CD14-positive monocyte (primary cell): ENCODE measurements at regions not wholly inside any gene's neighbourhood (a gene's known extent, or its start where the extent isn't known, plus 50 kb on each side); places are given as distances from the start of the nearest gene placed in this dataset.

ENCODE experiments used
- DNase-seq, 3 donors: peaks; one replicate each; pipeline ENCODE4 v3.0.0-alpha.2; 2011 to 2022
- H2AFZ ChIP-seq: 2 replicates; pipeline ENCODE4 v1.6.0; 2012; ENCODE audit warnings: mild to moderate bottlenecking, low read depth, low read length, inconsistent platforms; ENCODE audit not compliant: insufficient read depth, poor library complexity, severe bottlenecking
- H3K27ac ChIP-seq, 2 donors: 1 replicate in 1 of 2; 2 replicates in 1 of 2; pipeline ENCODE4 v1.5.1; 2012 to 2013; ENCODE audit warnings: low read length in 2 of 2, control low read depth in 1 of 2, inconsistent platforms in 1 of 2, low read depth in 1 of 2, mild to moderate bottlenecking in 1 of 2
- H3K27me3 ChIP-seq, 2 donors: one replicate each; pipeline versions ENCODE4 v1.6.0 to v1.6.1; 2011 to 2013; ENCODE audit warnings: low read length in 2 of 2; ENCODE audit not compliant: control insufficient read depth in 2 of 2, insufficient read depth in 2 of 2
- H3K36me3 ChIP-seq, 2 donors: replicated peaks in 1 of 2; 1 replicate in 1 of 2; 2 replicates in 1 of 2; pipeline versions ENCODE4 v1.5.1 to v1.6.1; 2012 to 2013; ENCODE audit warnings: low read length in 2 of 2, control low read depth in 1 of 2, inconsistent platforms in 1 of 2, mild to moderate bottlenecking in 1 of 2; ENCODE audit not compliant: insufficient read depth in 2 of 2, control insufficient read depth in 1 of 2
- H3K4me1 ChIP-seq, 2 donors: 1 replicate in 1 of 2; 2 replicates in 1 of 2; pipeline versions ENCODE4 v1.5.1 to v1.6.1; 2012 to 2013; ENCODE audit warnings: low read length in 2 of 2, control low read depth in 1 of 2, inconsistent platforms in 1 of 2, mild to moderate bottlenecking in 1 of 2, moderate library complexity in 1 of 2; ENCODE audit not compliant: insufficient read depth in 2 of 2, control insufficient read depth in 1 of 2
- H3K4me2 ChIP-seq: replicated peaks from 2 replicates; pipeline ENCODE3; 2012; ENCODE audit warnings: low read length, moderate library complexity, mild to moderate bottlenecking; ENCODE audit not compliant: poor library complexity, severe bottlenecking; ENCODE audit errors: extremely low read depth
- H3K4me3 ChIP-seq, 3 experiments: fragments of 200-600 bp in 1 of 3; sonication (generic) in 1 of 3; replicated peaks in 1 of 3; 1 replicate in 2 of 3; 2 replicates in 1 of 3; pipeline ENCODE4 v1.5.1; 2011 to 2013; ENCODE audit warnings: low read length in 3 of 3, mild to moderate bottlenecking in 3 of 3, control low read depth in 2 of 3, low read depth in 2 of 3, inconsistent platforms in 1 of 3, moderate library complexity in 1 of 3
- H3K79me2 ChIP-seq: 2 replicates; pipeline ENCODE4 v1.6.0; 2012; ENCODE audit warnings: mild to moderate bottlenecking, control low read depth, inconsistent platforms, low read length, moderate library complexity; ENCODE audit not compliant: insufficient read depth
- H3K9ac ChIP-seq: 2 replicates; pipeline ENCODE4 v1.6.0; 2017; ENCODE audit warnings: low read length, mild to moderate bottlenecking; ENCODE audit not compliant: insufficient read depth, poor library complexity, severe bottlenecking
- H3K9me3 ChIP-seq, 2 donors: replicated peaks in 1 of 2; 1 replicate in 1 of 2; 2 replicates in 1 of 2; pipeline versions ENCODE4 v1.5.1 to v1.6.1; 2012 to 2013; ENCODE audit warnings: low read length in 2 of 2, control low read depth in 1 of 2; ENCODE audit not compliant: control insufficient read depth in 1 of 2, insufficient read depth in 1 of 2
- H4K20me1 ChIP-seq: 2 replicates; pipeline ENCODE4 v1.6.0; 2012; ENCODE audit warnings: mild to moderate bottlenecking, low read length, control low read depth, moderate library complexity; ENCODE audit not compliant: insufficient read depth
- H3K27ac Mint-ChIP-seq, 7 donors: one replicate each; pipeline ENCODE4 v1.8.0; 2020; ENCODE audit warnings: mild to moderate bottlenecking in 7 of 7, mixed read lengths in 7 of 7, moderate library complexity in 6 of 7, inconsistent platforms in 2 of 7
- H3K27me3 Mint-ChIP-seq, 3 donors: one replicate each; pipeline ENCODE4 v1.8.0; 2021 to 2022; ENCODE audit warnings: low read depth in 3 of 3, mild to moderate bottlenecking in 3 of 3, mixed read lengths in 3 of 3, moderate library complexity in 3 of 3, inconsistent platforms in 1 of 3
- H3K36me3 Mint-ChIP-seq, 2 donors: one replicate each; pipeline ENCODE4 v1.8.0; 2020; ENCODE audit warnings: mixed read lengths in 2 of 2, inconsistent platforms in 1 of 2, mild to moderate bottlenecking in 1 of 2
- H3K4me1 Mint-ChIP-seq: one replicate; pipeline ENCODE4 v1.8.0; 2020; ENCODE audit warnings: mild to moderate bottlenecking, mixed read lengths
- H3K4me3 Mint-ChIP-seq, 2 donors: one replicate each; pipeline ENCODE4 v1.8.0; 2020; ENCODE audit warnings: mild to moderate bottlenecking in 2 of 2, mixed read lengths in 2 of 2, moderate library complexity in 1 of 2
- H3K9me3 Mint-ChIP-seq, 7 donors: one replicate each; pipeline ENCODE4 v1.8.0; 2020 to 2022; ENCODE audit warnings: mixed read lengths in 7 of 7, mild to moderate bottlenecking in 6 of 7, moderate library complexity in 6 of 7, inconsistent platforms in 2 of 7
- CTCF ChIP-seq: fragments of 200-600 bp; IDR thresholded peaks from one replicate; pipeline ENCODE4 v1.8.0; 2022; ENCODE audit warnings: antibody characterized with exemption, mild to moderate bottlenecking
- WGBS: methylation state at CpG from one replicate; pipeline ENCODE4 v1.1.5; 2013; ENCODE audit warnings: missing lambda C conversion rate; ENCODE audit not compliant: insufficient coverage; 5-methylcytosine and 5-hydroxymethylcytosine counted together
- intact Hi-C, 2 donors: fragments of 100-400 bp; cut with micrococcal nuclease; formaldehyde crosslinking; loops; one replicate each; pipeline versions ENCODE4 v1.15.0 to v1.15.1; 2023

- no peak overlapping the region for H3K4me3 ChIP-seq
- H3K9ac ChIP-seq, result no peak overlapping the region
- no peak overlapping the region for H3K4me2 ChIP-seq
- intact Hi-C loops, result no loop called here
- Mint-ChIP-seq H3K9me3 (peaks cover 0 to 5% (median 4%) of the 10 kb centered on the region in 7 donors), H3K27ac (no peak overlapping the region), H3K4me1 (no peaks in the 10 kb centered on the region), H3K4me3 (no peak overlapping the region), H3K27me3 (peaks cover 0 to 1% (median 0%) of the 10 kb centered on the region in 3 donors), H3K36me3 (no peaks in the 10 kb centered on the region)
- H3K27me3 ChIP-seq, result no peaks in the 10 kb centered on the region
- H3K79me2 ChIP-seq, result no peaks in the 10 kb centered on the region
- no peaks in the 10 kb centered on the region for H3K9me3 ChIP-seq
- no peaks in the 10 kb centered on the region for H3K36me3 ChIP-seq
- 87% methylated on average over 3 of the region's 3 CpGs for WGBS
- H4K20me1 ChIP-seq, result no peaks in the 10 kb centered on the region
- no peaks in the 10 kb centered on the region for H3K4me1 ChIP-seq
- no peak overlapping the region for H3K27ac ChIP-seq
- no peak for DNase-seq
- no peak overlapping the region for H2AFZ ChIP-seq
- TF ChIP-seq CTCF, result no peak
Observed at GRCh38 chr13:58921129-58921528, 1242.6 kb downstream of the DIAPH3 start.

- Histone ChIP-seq H3K9ac (no peak overlapping the region), H3K4me3 (no peak overlapping the region), H2AFZ (no peak overlapping the region), H4K20me1 (no peaks in the 10 kb centered on the region), H3K4me2 (no peak overlapping the region), H3K36me3 (no peaks in the 10 kb centered on the region), H3K27me3 (no peaks in the 10 kb centered on the region), H3K4me1 (no peaks in the 10 kb centered on the region), H3K9me3 (no peaks in the 10 kb centered on the region), H3K79me2 (no peaks in the 10 kb centered on the region), H3K27ac (no peak overlapping the region)
- H3K9me3 Mint-ChIP-seq, result peaks cover 2 to 10% (median 6%) of the 10 kb centered on the region in 7 donors
- no peaks in the 10 kb centered on the region for H3K36me3 Mint-ChIP-seq
- no peak for DNase-seq
- TF ChIP-seq CTCF, result no peak
- no peak overlapping the region for H3K27ac Mint-ChIP-seq
- no peaks in the 10 kb centered on the region for H3K4me1 Mint-ChIP-seq
- H3K4me3 Mint-ChIP-seq, result no peak overlapping the region
- peaks cover 0 to 1% (median 0%) of the 10 kb centered on the region in 3 donors for H3K27me3 Mint-ChIP-seq
- 100% methylated on average over 1 of the region's 3 CpGs for WGBS
- intact Hi-C loops, result no loop called here
Observed at GRCh38 chr13:58926858-58927257, 1236.9 kb downstream of the DIAPH3 start.
